HepG2 (cell line): ENCODE measurements at regions not wholly inside any gene's neighbourhood (a gene's known extent, or its start where the extent isn't known, plus 50 kb on each side); places are given as distances from the start of the nearest gene placed in this dataset.

ENCODE experiments used
- ATAC-seq: fragments of 200-7000 bp; cut with Tn5 transposase; 3 replicates; pipeline ENCODE4 v1.9.1; 2020; ENCODE audit warnings: mild to moderate bottlenecking, moderate library complexity
- BruUV-seq: library from RNA; stranded (reverse); fragments of 400-500 nt; replicated peaks from 2 replicates; lab custom pipeline; 2021; lab: Mats Ljungman, UMichigan
- CTCF ChIA-PET: fragments of 300-600 bp; formaldehyde crosslinking; extraction: SDS; loops from one replicate; lab custom pipeline; 2021; ENCODE audit warnings: low total read pairs, inconsistent platforms, low intra/inter-chr PET ratio; lab: Yijun Ruan, JAX
- POLR2A ChIA-PET: fragments of 350-600 bp; sonication (Branson Sonifier 250); formaldehyde crosslinking; loops from one replicate; lab custom pipeline; 2020; ENCODE audit warnings: antibody characterized with exemption, inconsistent platforms; lab: Yijun Ruan, JAX
- DNase-seq: peaks from one replicate; pipeline ENCODE4 v3.0.0-alpha.2; 2015; ENCODE audit warnings: low spot score
- FAIRE-seq: peaks from 3 replicates; lab custom pipeline; 2011; peaks lifted over from hg19 to GRCh38; lab: Jason Lieb, UNC
- H2AFZ ChIP-seq: one replicate; pipeline ENCODE4 v1.6.1; 2011; ENCODE audit warnings: low read length, inconsistent platforms
- H3K27ac ChIP-seq: fragments of 300-600 bp; 3 replicates; pipeline ENCODE4 v1.8.0; 2011; ENCODE audit warnings: mixed run types, mild to moderate bottlenecking, mixed read lengths, low read length, inconsistent platforms; ENCODE audit not compliant: insufficient read depth; ENCODE audit errors: extremely low read length
- H3K27me3 ChIP-seq, 2 experiments: fragments of 200-600 bp in 1 of 2; 2 replicates in 1 of 2; 3 replicates in 1 of 2; pipeline versions ENCODE4 v1.6.0 to v1.8.0; 2011; ENCODE audit warnings: low read length in 2 of 2, mild to moderate bottlenecking in 2 of 2, moderate library complexity in 2 of 2, inconsistent platforms in 1 of 2; ENCODE audit not compliant: insufficient read depth in 2 of 2, control insufficient read depth in 1 of 2
- H3K36me3 ChIP-seq, 2 experiments: fragments of 200-600 bp in 1 of 2; replicated peaks in 1 of 2; 2 replicates in 1 of 2; 3 replicates in 1 of 2; pipeline versions ENCODE4 v1.5.1 to v1.8.0; 2011; ENCODE audit warnings: low read length in 2 of 2, inconsistent platforms in 1 of 2; ENCODE audit not compliant: insufficient read depth in 2 of 2, control insufficient read depth in 1 of 2
- H3K4me1 ChIP-seq: 2 replicates; pipeline ENCODE4 v1.5.1; 2012; ENCODE audit warnings: low read length, inconsistent platforms; ENCODE audit not compliant: insufficient read depth
- H3K4me2 ChIP-seq: 2 replicates; pipeline ENCODE4 v1.6.0; 2011; ENCODE audit warnings: low read depth, low read length, inconsistent platforms
- H3K4me3 ChIP-seq, 3 experiments: fragments of 200-600 bp in 1 of 3; sonication (generic), shearing (Covaris generic) in 1 of 3; replicated peaks in 1 of 3; 2 replicates each; pipeline ENCODE4 v1.5.1; 2011 to 2016; ENCODE audit warnings: low read length in 3 of 3, inconsistent platforms in 2 of 3, low read depth in 2 of 3, mild to moderate bottlenecking in 2 of 3, control low read depth in 1 of 3, mixed read lengths in 1 of 3; ENCODE audit not compliant: insufficient read depth in 1 of 3
- H3K79me2 ChIP-seq: one replicate; pipeline ENCODE4 v1.6.1; 2011; ENCODE audit warnings: low read length, inconsistent platforms; ENCODE audit not compliant: insufficient read depth
- H3K9ac ChIP-seq: 2 replicates; pipeline ENCODE4 v1.6.0; 2011; ENCODE audit warnings: mild to moderate bottlenecking, low read depth, low read length, inconsistent platforms; ENCODE audit not compliant: insufficient read depth
- H3K9me3 ChIP-seq: 2 replicates; pipeline ENCODE4 v1.5.1; 2012; ENCODE audit warnings: mild to moderate bottlenecking, low read length
- H4K20me1 ChIP-seq: 2 replicates; pipeline ENCODE4 v1.6.0; 2011; ENCODE audit warnings: inconsistent platforms, mild to moderate bottlenecking, low read length, moderate library complexity; ENCODE audit not compliant: insufficient read depth
- ADNP ChIP-seq: sonication (generic); formaldehyde crosslinking; IDR thresholded peaks from 2 replicates; pipeline ENCODE4 v1.4.0; 2020; ENCODE audit warnings: missing genetic modification reagents
- AGO1 ChIP-seq: fragments of 200-400 bp; formaldehyde crosslinking; IDR thresholded peaks from 2 replicates; pipeline ENCODE4 v1.6.1; 2017; ENCODE audit warnings: mild to moderate bottlenecking, low read depth, low read length, moderate library complexity; ENCODE audit not compliant: poor library complexity, severe bottlenecking
- DMTF1 ChIP-seq: sonication (generic); formaldehyde crosslinking; IDR thresholded peaks from 2 replicates; pipeline ENCODE4 v1.4.0; 2020; ENCODE audit warnings: mild to moderate bottlenecking, missing genetic modification reagents
- ETV5 ChIP-seq: IDR thresholded peaks from 2 replicates; pipeline ENCODE4 v1.6.1; 2018; ENCODE audit warnings: missing biosample characterization, missing genetic modification reagents, inconsistent platforms, borderline replicate concordance
- GABPB1 ChIP-seq: IDR thresholded peaks from 2 replicates; pipeline ENCODE4 v1.6.1; 2016; ENCODE audit warnings: mild to moderate bottlenecking, missing genetic modification reagents, moderate library complexity, missing compliant biosample characterization
- GTF2F1 ChIP-seq: fragments of 150-350 bp; IDR thresholded peaks from 2 replicates; pipeline ENCODE4 v1.6.1; 2014; ENCODE audit warnings: low read length
- JUN ChIP-seq: sonication (generic); formaldehyde crosslinking; IDR thresholded peaks from 2 replicates; pipeline ENCODE4 v1.4.0; 2020; ENCODE audit warnings: mild to moderate bottlenecking, missing genetic modification reagents
- MAFF ChIP-seq: IDR thresholded peaks from 2 replicates; pipeline ENCODE4 v1.6.1; 2011; ENCODE audit warnings: low read depth, low read length, improper control_type of control experiment
- MAFK ChIP-seq, 2 experiments: IDR thresholded peaks in 1 of 2; conservative IDR thresholded peaks in 1 of 2; 2 replicates each; pipeline ENCODE4 v1.6.1; 2011; ENCODE audit warnings: improper control_type of control experiment in 2 of 2, low read length in 2 of 2
- NR2F1 ChIP-seq, 2 experiments: fragments of 450-650 bp in 1 of 2; formaldehyde crosslinking in 1 of 2; IDR thresholded peaks; 2 replicates each; pipeline versions ENCODE4 v1.5.0 to v1.6.1; 2016 to 2020; ENCODE audit warnings: mild to moderate bottlenecking in 1 of 2, missing compliant biosample characterization in 1 of 2, missing genetic modification reagents in 1 of 2, moderate library complexity in 1 of 2
- SP4 ChIP-seq: sonication (generic); formaldehyde crosslinking; IDR thresholded peaks from 2 replicates; pipeline ENCODE4 v1.8.1; 2023; ENCODE audit warnings: mild to moderate bottlenecking, missing genetic modification reagents
- TEAD3 ChIP-seq: optimal IDR thresholded peaks from 2 replicates; pipeline ENCODE3; 2016; ENCODE audit warnings: borderline replicate concordance
- TERF1 ChIP-seq: sonication (generic); formaldehyde crosslinking; IDR thresholded peaks from 2 replicates; pipeline ENCODE4 v1.8.0; 2022; ENCODE audit warnings: mild to moderate bottlenecking, missing genetic modification reagents, moderate library complexity
- ZBED4 ChIP-seq: sonication (generic); formaldehyde crosslinking; IDR thresholded peaks from 2 replicates; pipeline ENCODE4 v1.4.0; 2020; ENCODE audit warnings: missing genetic modification reagents, borderline replicate concordance
- ZNF264 ChIP-seq: sonication (generic); formaldehyde crosslinking; IDR thresholded peaks from 2 replicates; pipeline ENCODE4 v1.4.0; 2020; ENCODE audit warnings: missing genetic modification reagents
- ZNF576 ChIP-seq: sonication (generic); formaldehyde crosslinking; IDR thresholded peaks from 2 replicates; pipeline ENCODE4 v1.4.0; 2020; ENCODE audit warnings: mild to moderate bottlenecking, missing genetic modification reagents
- ZNF792 ChIP-seq: IDR thresholded peaks from 2 replicates; pipeline ENCODE4 v1.6.1; 2016
- WGBS: methylation state at CpG from one replicate; pipeline ENCODE4 v1.1.6; 2017; ENCODE audit warnings: low lambda C conversion rate; 5-methylcytosine and 5-hydroxymethylcytosine counted together
- in situ Hi-C: cut with HindIII; loops from 2 replicates; pipeline ENCODE4 v1.10.0; 2017; ENCODE audit warnings: low pct_unique_long_range_greater_than_20kb; ENCODE audit not compliant: extremely low pct_ligation_motif_present
- intact Hi-C: fragments of 100-400 bp; cut with micrococcal nuclease; formaldehyde crosslinking; loops from one replicate; pipeline ENCODE4 v1.10.0; 2022; ENCODE audit not compliant: unreplicated experiment

- in situ Hi-C loops: no loop called here
- no TSS peak for BruUV-seq
- ChIA-PET POLR2A (no interaction called here), CTCF (no interaction called here)
- no peak overlapping the region for H3K4me2 ChIP-seq
- FAIRE-seq: no peak
- H3K9me3 ChIP-seq: no peaks in the 10 kb centered on the region
- ATAC-seq: no peak
- no peak overlapping the region for H3K27ac ChIP-seq
- no peaks in the 10 kb centered on the region for H3K79me2 ChIP-seq
- H2AFZ ChIP-seq: no peak overlapping the region
- no peaks in the 10 kb centered on the region for H3K36me3 ChIP-seq
- WGBS: 21% methylated on average over 4 of the region's 4 CpGs
- no peaks in the 10 kb centered on the region for H4K20me1 ChIP-seq
- intact Hi-C loops: no loop called here
- no peaks in the 10 kb centered on the region for H3K4me1 ChIP-seq
- no peak overlapping the region for H3K4me3 ChIP-seq
- no peaks in the 10 kb centered on the region for H3K27me3 ChIP-seq
- DNase-seq: no peak
- no peak overlapping the region for H3K9ac ChIP-seq
- TF ChIP-seq SP4: no peak
- TF ChIP-seq MAFK (conservative IDR thresholded peaks at IDR 0.05 in 1 of 2, IDR thresholded peaks at IDR 0.05 in 1 of 2; ENCODE audit: low read length in 2 of 2): peak; percentile 17 to 37; a peak in 1 of 4 replicates
- TF ChIP-seq TEAD3 (CRISPR knock-in tag): no peak
- no peak for TF ChIP-seq ZNF792
- TF ChIP-seq ADNP (CRISPR knock-in tag): no peak
- no peak for TF ChIP-seq NR2F1 (CRISPR knock-in tag; IDR thresholded peaks at IDR 0.05)
- TF ChIP-seq ETV5 (CRISPR knock-in tag): no peak
- no peak for TF ChIP-seq TERF1 (CRISPR knock-in tag)
- TF ChIP-seq ZNF576 (CRISPR knock-in tag): no peak
- no peak for TF ChIP-seq GTF2F1
- no peak for TF ChIP-seq GABPB1 (CRISPR knock-in tag)
- TF ChIP-seq ZBED4 (CRISPR knock-in tag): no peak
- no peak for TF ChIP-seq JUN (CRISPR knock-in tag)
- TF ChIP-seq AGO1: no peak
- no peak for TF ChIP-seq ZNF264 (CRISPR knock-in tag)
- TF ChIP-seq DMTF1 (CRISPR knock-in tag): no peak
- TF ChIP-seq MAFF: peak; percentile 39; the same call in 1 of the 2 replicates
These were observed 68.1 kb upstream of the RBMS1 start for GRCh38 chr2:160561551-160562295.
